ENCODE measurements at regions not wholly inside any gene's neighbourhood (a gene's known extent, or its start where the extent isn't known, plus 50 kb on each side); places are given as distances from the start of the nearest gene placed in this dataset.

GRCh38 chr20:40414843-40415615 lies 274.0 kb downstream of the MAFB start:
- no peak for TF ChIP-seq CTCF (IDR thresholded peaks at IDR 0.05; ENCODE audit: extremely low read depth in 1 of 2, insufficient read depth in 1 of 2, low read depth in 1 of 2, low read length in 2 of 2)
- TF ChIP-seq POLR2A (IDR thresholded peaks at IDR 0.05; ENCODE audit: low read depth, low read length) = no peak
- TF ChIP-seq MAX (IDR thresholded peaks at IDR 0.05; ENCODE audit: insufficient read depth, insufficient read length) = no peak
- TF ChIP-seq POLR2AphosphoS5 (IDR thresholded peaks at IDR 0.05; ENCODE audit: insufficient read depth, low read depth, low read length) = no peak
